Fibroblast of lung (primary cell): ENCODE measurements at regions not wholly inside any gene's neighbourhood (a gene's known extent, or its start where the extent isn't known, plus 50 kb on each side); places are given as distances from the start of the nearest gene placed in this dataset.

ENCODE experiments used
- CTCF ChIP-seq, 2 donors: IDR thresholded peaks in 1 of 2; conservative IDR thresholded peaks in 1 of 2; 1 replicate in 1 of 2; 2 replicates in 1 of 2; pipeline ENCODE4 v1.5.1; 2011 to 2012; ENCODE audit warnings: low read length in 2 of 2, control low read depth in 1 of 2, inconsistent platforms in 1 of 2, low read depth in 1 of 2, mild to moderate bottlenecking in 1 of 2
- EZH2 ChIP-seq: IDR thresholded peaks from 2 replicates; pipeline ENCODE4 v1.5.1; 2012; ENCODE audit warnings: low read length, control low read depth, mild to moderate bottlenecking; ENCODE audit errors: missing control alignments

- TF ChIP-seq CTCF (conservative IDR thresholded peaks at IDR 0.05 in 1 of 2, IDR thresholded peaks at IDR 0.05 in 1 of 2; ENCODE audit: low read depth in 1 of 2, low read length in 2 of 2) (no peak), EZH2 (no peak)
Observed at GRCh38 chr6:166041277-166041676, 126.4 kb downstream of the TBXT start.
